ENCODE measurements at regions not wholly inside any gene's neighbourhood (a gene's known extent, or its start where the extent isn't known, plus 50 kb on each side); places are given as distances from the start of the nearest gene placed in this dataset.

DNA sequence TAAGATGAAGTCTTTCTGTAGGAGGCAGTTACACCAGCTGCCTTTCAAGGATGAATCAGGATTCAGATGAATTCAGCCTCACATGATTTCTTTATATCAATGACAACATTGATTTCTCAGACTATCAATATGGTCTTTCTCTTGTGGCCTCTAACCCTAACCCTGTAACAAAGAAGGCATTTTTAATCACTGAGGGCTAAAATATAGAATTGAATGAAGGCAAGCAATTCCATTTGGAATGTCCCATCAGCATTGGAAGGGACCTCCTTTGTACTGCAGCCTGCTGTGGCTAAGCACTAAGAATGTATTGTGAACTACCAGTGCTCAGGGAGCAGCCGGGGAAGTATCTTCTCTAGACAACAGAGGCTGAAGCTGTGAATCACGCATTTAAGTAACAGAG is 90.6 kb upstream of the FRMD6 start:
- H3F3A ChIP-seq (ENCODE audit: insufficient read depth, low read depth): peaks cover 20% of the 10 kb centered on the region; the same call in 1 of the 2 replicates
- BruUV-seq (replicated peaks): no TSS peak
- no peaks in the 10 kb centered on the region for H3K9me2 ChIP-seq (ENCODE audit: insufficient read depth)
- intact Hi-C loops (cut with micrococcal nuclease; ENCODE audit: unreplicated experiment): no loop called here
- H3K4me1 ChIP-seq (replicated peaks; ENCODE audit: insufficient read depth): peaks cover 29% of the 10 kb centered on the region
- no peaks in the 10 kb centered on the region for H4K20me1 ChIP-seq (ENCODE audit: insufficient read depth)
- DNase-seq: no peak
- CTCF ChIA-PET: no interaction called here
- TF ChIP-seq EZH2 (IDR thresholded peaks at IDR 0.05; ENCODE audit: low read depth): no peak
- TF ChIP-seq, protein P1, sequence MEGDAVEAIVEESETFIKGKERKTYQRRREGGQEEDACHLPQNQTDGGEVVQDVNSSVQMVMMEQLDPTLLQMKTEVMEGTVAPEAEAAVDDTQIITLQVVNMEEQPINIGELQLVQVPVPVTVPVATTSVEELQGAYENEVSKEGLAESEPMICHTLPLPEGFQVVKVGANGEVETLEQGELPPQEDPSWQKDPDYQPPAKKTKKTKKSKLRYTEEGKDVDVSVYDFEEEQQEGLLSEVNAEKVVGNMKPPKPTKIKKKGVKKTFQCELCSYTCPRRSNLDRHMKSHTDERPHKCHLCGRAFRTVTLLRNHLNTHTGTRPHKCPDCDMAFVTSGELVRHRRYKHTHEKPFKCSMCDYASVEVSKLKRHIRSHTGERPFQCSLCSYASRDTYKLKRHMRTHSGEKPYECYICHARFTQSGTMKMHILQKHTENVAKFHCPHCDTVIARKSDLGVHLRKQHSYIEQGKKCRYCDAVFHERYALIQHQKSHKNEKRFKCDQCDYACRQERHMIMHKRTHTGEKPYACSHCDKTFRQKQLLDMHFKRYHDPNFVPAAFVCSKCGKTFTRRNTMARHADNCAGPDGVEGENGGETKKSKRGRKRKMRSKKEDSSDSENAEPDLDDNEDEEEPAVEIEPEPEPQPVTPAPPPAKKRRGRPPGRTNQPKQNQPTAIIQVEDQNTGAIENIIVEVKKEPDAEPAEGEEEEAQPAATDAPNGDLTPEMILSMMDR (conservative IDR thresholded peaks at IDR 0.05): no peak
- POLR2A ChIA-PET (ENCODE audit: unreplicated experiment): no interaction called here
- no peak overlapping the region for H3K27ac ChIP-seq
- no peaks in the 10 kb centered on the region for H3K79me2 ChIP-seq (ENCODE audit: low read depth)
- no peak overlapping the region for H3K4me2 ChIP-seq
- no peaks in the 10 kb centered on the region for H3K27me3 ChIP-seq (ENCODE audit: insufficient read depth, low read depth)
- no peak overlapping the region for H3K4me3 ChIP-seq
- no peak overlapping the region for H2AFZ ChIP-seq
- H3K9me3 ChIP-seq (ENCODE audit: insufficient read depth, low read depth): no peaks in the 10 kb centered on the region
- H3K36me3 ChIP-seq (ENCODE audit: low read depth): no peaks in the 10 kb centered on the region

DNA sequence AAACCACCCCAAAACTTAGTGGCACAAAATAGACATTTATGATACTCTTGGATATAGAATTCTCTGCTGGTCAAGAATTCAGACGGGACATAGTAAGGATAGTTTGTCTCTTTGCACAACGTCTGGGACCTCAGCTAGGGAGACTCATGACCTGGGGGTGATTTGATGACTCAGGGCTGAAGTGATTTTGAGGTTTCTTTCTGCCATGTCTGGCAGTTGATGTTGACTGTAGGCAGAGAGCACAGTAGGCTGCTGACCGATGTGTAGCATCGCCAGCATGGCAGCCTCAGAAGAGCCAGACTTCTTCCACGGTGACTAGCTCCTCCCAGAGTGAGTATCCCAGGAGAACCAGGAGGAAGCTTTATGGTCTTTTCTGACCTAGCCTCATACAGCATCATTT is 88.9 kb upstream of the FRMD6 start:
- Histone ChIP-seq H2AFZ (no peak overlapping the region), H3K4me2 (no peak overlapping the region), H3K27ac (no peak overlapping the region), H3K27me3 (ENCODE audit: insufficient read depth, low read depth) (no peaks in the 10 kb centered on the region), H3K4me1 (replicated peaks; ENCODE audit: insufficient read depth) (peaks cover 29% of the 10 kb centered on the region), H4K20me1 (ENCODE audit: insufficient read depth) (no peaks in the 10 kb centered on the region), H3K9me3 (ENCODE audit: insufficient read depth, low read depth) (no peaks in the 10 kb centered on the region), H3F3A (ENCODE audit: insufficient read depth, low read depth) (peaks cover 20% of the 10 kb centered on the region; the same call in 1 of the 2 replicates), H3K4me3 (no peak overlapping the region), H3K9me2 (ENCODE audit: insufficient read depth) (no peaks in the 10 kb centered on the region), H3K79me2 (ENCODE audit: low read depth) (no peaks in the 10 kb centered on the region), H3K36me3 (ENCODE audit: low read depth) (no peaks in the 10 kb centered on the region)
- TF ChIP-seq, protein P1 (conservative IDR thresholded peaks at IDR 0.05): no peak
- TF ChIP-seq EZH2 (IDR thresholded peaks at IDR 0.05; ENCODE audit: low read depth): no peak
- intact Hi-C loops (cut with micrococcal nuclease; ENCODE audit: unreplicated experiment): no loop called here
- POLR2A ChIA-PET (ENCODE audit: unreplicated experiment): interaction anchor here (0.7 kb wide), 1 partner anchor 52 kb away, joined by 3 read pairs; no protein-coding TSS in a partner anchor
- BruUV-seq (replicated peaks): no TSS peak
- no peak for DNase-seq
- CTCF ChIA-PET: interaction anchor here (0.5 kb wide), 1 partner anchor 1058 kb away, joined by 3 read pairs; no protein-coding TSS in a partner anchor

DNA sequence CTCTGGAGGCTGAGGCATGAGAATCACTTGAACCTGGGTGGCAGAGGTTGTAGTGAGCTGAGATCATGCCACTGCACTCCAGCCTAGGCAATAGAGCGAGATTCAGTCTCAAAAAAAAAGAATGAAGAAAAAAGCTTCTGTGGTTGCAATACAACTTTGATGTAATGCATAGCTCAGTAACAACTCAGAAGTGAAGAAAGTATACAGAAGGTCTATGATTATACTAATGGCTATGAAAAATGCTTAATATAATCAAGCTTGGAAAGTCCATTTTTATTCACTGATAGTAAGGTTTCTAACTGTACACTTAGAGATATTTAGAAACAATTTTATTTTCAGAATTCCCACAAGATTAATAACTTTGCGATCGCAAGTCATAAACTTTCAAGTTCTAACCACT is 88.2 kb upstream of the FRMD6 start:
- H3K9me3 ChIP-seq (ENCODE audit: insufficient read depth, low read depth): no peaks in the 10 kb centered on the region
- H3K27me3 ChIP-seq (ENCODE audit: insufficient read depth, low read depth): no peaks in the 10 kb centered on the region
- TF ChIP-seq, protein P1 (conservative IDR thresholded peaks at IDR 0.05): no peak
- TF ChIP-seq EZH2 (IDR thresholded peaks at IDR 0.05; ENCODE audit: low read depth): no peak
- DNase-seq: no peak
- ChIA-PET CTCF (interaction anchor here (0.5 kb wide), 1 partner anchor 1057 kb away, joined by 3 read pairs; no protein-coding TSS in a partner anchor), POLR2A (ENCODE audit: unreplicated experiment) (interaction anchor here (0.5 kb wide), 1 partner anchor 121 kb away, joined by 3 read pairs; no protein-coding TSS in a partner anchor)
- H3F3A ChIP-seq (ENCODE audit: insufficient read depth, low read depth): peaks cover 20% of the 10 kb centered on the region; the same call in 1 of the 2 replicates
- BruUV-seq (replicated peaks): no TSS peak
- H3K79me2 ChIP-seq (ENCODE audit: low read depth): no peaks in the 10 kb centered on the region
- no peak overlapping the region for H3K27ac ChIP-seq
- no peak overlapping the region for H2AFZ ChIP-seq
- no peak overlapping the region for H3K4me2 ChIP-seq
- H3K9me2 ChIP-seq (ENCODE audit: insufficient read depth): no peaks in the 10 kb centered on the region
- no peaks in the 10 kb centered on the region for H4K20me1 ChIP-seq (ENCODE audit: insufficient read depth)
- intact Hi-C loops (cut with micrococcal nuclease; ENCODE audit: unreplicated experiment): no loop called here
- H3K36me3 ChIP-seq (ENCODE audit: low read depth): no peaks in the 10 kb centered on the region
- no peak overlapping the region for H3K4me3 ChIP-seq
- H3K4me1 ChIP-seq (replicated peaks; ENCODE audit: insufficient read depth): peaks cover 29% of the 10 kb centered on the region

All from PC-9 (cell line).